ENCODE measurements at regions not wholly inside any gene's neighbourhood (a gene's known extent, or its start where the extent isn't known, plus 50 kb on each side); places are given as distances from the start of the nearest gene placed in this dataset.
"Not testable (repeated sequence)": the region's sequence is repeated elsewhere in the genome, so short reads cannot be mapped to it uniquely, and the experiment has no call there.

DNA sequence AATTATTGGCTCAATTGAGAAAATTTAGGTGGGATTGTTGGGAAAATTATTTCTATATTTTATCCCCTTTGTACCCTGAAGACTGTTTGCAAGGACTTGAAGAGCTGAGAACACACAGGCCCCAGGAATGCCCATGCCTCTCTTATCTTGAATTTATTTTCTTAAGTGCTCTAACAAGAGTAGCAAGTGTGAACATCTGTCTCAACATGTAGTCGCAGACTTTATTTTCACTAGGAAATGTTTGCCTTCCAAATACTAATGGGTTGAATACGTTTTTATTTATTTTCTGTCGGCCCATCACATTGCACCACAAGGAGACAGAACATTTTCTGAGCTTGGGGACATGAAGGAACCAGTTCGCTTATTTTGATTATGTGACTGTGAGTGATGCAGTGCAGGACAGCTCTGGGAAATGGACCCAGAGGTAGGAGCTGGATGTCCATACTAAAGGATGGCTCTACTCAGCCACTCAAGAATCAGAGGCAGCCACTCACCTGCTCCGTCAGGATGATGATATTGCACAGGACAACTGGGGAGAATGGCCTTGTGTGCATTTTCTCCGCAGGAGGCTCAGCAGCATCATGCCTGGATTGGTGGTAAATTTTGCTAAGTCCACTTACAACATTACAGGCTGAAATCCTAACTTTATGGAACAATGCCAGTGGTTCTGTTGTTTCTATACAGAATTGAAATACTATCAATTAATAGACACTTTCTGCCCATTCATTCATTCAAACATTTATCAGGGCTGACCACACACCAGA, 332.7 kb downstream of the FGFR2 start:
- no peak for DNase-seq (ENCODE audit: low read depth)
- in situ Hi-C loops (cut with HindIII; ENCODE audit: low pct_unique_long_range_greater_than_20kb, low sequenced_read_pairs), result no loop called here

DNA sequence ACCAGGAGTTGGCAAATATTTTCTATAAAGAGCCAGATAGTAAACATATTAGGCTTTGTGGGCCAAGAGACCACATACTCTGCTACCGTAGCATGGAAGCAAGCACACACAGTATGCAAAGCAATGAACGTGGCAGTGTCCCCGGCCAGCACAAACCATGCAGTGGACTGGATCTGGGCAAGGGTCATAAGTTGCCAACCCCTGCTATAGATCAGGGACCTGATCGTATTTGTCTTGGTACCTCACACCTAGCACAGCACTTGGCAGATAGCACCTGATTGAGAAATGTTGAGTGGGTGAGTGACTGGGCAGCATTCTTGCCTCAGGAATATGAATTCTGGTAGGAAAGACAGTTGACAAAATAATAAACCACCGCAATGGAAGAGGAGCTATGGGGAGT, 331.9 kb downstream of the FGFR2 start:
- in situ Hi-C loops (cut with HindIII; ENCODE audit: low pct_unique_long_range_greater_than_20kb, low sequenced_read_pairs), result no loop called here

DNA sequence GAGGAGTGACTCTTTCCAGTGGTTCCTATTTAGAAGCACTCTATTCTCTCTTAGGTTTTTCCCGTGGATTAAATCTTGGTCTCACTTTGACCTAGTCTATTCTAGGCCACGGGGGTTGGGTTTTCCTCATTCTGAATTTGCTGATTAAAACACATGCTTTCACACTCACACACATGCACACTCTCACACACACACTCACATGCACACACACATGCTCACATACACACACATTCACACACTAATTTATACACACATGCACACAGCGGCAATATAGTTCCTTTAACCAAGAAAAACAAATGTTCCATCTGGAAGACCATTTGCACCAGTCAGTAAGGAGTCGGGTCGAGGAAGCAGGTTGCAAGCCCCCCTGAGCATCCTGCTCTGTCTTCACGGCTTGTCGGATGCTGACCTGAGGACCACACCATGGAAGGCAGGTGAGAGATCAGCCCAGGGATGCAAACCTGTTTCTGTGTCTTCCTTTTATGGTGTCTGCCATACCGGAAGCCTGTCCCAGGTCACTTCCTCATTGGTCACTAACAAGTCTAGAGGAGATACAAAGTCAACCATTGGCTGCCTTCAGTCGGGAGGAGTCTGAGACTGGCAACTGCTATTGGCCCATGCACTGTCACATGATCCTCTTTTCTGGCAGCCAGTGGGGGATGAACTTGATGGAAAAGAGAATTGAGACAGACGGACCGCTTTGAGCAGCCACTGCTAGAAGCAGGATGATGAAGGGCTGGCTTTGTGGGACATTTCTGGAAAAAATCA, 330.8 kb downstream of the FGFR2 start:
- in situ Hi-C loops (cut with HindIII; ENCODE audit: low pct_unique_long_range_greater_than_20kb, low sequenced_read_pairs), result no loop called here
- DNase-seq (ENCODE audit: low read depth), result no peak

More for the DNA sequence above, 331.9 kb downstream of the FGFR2 start:
- no peak for DNase-seq (ENCODE audit: low read depth)

DNA sequence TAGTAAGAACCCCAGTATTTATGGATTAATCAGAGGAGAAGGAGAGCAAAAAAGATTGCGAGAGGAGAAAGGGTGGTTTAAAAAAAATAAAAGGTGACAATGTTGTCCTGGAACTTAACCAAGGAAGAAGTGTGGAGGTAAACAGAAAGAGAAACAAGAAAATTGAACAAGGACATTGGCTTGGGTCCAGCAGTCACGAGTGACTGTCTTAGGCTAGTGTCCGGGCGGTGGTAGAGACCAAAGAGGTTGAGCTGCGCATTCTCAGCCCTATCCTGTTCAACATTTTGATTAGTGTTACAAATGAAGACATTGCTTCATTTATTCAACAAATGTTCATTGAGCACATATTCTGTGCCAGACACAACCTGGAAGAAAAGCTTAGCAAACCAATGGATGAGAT, 329.9 kb downstream of the FGFR2 start:
- in situ Hi-C loops (cut with HindIII; ENCODE audit: low pct_unique_long_range_greater_than_20kb, low sequenced_read_pairs), result no loop called here
- no peak for DNase-seq (ENCODE audit: low read depth)

DNA sequence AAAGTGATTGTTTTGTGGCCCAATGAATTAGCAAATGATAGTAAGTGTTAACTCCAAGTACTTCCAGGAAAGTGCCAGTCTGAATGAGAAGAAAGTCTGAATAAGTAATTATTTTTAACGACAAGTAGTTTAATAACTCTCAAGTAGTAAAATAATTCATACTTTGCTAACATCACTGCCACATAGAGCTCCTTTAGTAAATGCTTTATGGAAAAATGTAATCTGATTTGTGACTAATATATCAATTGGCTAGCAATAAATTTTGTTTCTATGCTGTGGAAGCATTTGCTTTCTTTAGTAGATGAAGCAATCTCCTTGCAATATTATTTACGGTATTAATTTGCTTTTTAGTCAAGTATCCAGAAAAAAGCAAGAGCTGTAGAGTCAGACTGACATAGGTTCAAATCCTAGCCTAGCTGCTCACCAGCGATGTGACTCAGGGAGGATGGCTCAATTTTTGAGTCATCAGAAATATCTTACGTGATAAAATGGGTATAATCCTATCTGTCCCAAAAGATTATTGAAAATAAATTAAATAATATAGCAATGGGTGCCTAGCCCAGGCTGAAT, 329.3 kb downstream of the FGFR2 start:
- DNase-seq (ENCODE audit: low read depth), result no peak
- in situ Hi-C loops (cut with HindIII; ENCODE audit: low pct_unique_long_range_greater_than_20kb, low sequenced_read_pairs), result no loop called here

DNA sequence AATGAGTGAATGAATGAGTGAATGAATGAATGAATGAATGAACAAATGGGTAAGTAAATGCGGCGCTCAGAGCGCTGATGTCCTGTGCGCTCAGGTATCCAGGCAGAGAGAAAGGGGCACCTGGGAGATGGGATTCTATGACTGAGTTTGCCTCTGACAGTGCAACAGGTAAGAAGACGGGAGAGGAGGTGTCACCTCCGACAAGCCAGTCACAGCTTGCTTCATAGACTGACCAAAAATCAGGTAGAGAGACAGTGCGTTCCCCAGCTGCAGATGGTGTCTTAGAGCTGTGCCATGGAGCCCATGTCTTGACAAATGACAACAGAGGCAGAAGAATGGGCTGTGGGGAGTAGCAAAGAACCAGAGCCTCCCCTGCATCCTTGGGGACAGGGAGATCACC, 327.3 kb downstream of the FGFR2 start:
- in situ Hi-C loops (cut with HindIII; ENCODE audit: low pct_unique_long_range_greater_than_20kb, low sequenced_read_pairs), result no loop called here

DNA sequence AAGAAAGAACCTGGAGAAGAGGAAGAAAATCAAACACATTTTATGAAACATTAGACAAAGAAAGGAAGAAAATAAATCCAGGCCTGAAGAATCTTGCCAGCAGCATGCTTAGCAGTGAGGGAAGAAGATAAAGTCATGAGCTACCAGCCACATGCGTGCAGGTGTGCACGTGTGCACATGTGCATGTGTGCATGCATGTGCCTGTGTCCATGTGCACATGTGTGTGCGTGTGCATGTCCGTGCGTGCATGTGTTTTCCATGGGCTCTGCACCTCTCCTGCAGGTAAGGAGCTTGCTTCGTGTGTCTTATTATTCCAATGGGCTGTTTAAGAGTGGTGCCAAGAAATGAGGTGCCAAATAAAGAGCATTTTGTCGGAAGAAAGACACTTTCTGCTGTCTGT, 322.2 kb downstream of the FGFR2 start:
- no peak for DNase-seq (ENCODE audit: low read depth)
- in situ Hi-C loops (cut with HindIII; ENCODE audit: low pct_unique_long_range_greater_than_20kb, low sequenced_read_pairs), result no loop called here

More for the DNA sequence above, 327.3 kb downstream of the FGFR2 start:
- DNase-seq (ENCODE audit: low read depth), result no peak

DNA sequence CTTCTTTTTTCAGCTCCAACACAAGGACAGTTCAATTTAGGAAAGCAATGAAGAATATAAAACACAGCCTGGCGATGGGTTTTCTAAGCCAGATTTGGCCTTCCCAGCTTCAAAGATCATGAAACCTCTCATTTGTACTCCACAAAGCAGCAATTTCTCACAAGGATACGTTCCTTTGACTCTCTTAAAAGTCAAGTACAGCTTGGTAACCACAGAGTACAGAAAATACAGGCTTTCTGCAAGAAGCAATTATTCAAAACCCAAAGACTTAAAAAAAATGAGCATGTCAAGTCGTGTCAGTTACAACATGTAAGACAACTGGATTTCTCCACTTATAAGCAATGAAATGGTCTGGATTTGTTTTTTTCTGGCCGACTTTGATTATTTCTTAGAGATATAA, 321.4 kb downstream of the FGFR2 start:
- no peak for DNase-seq (ENCODE audit: low read depth)
- in situ Hi-C loops (cut with HindIII; ENCODE audit: low pct_unique_long_range_greater_than_20kb, low sequenced_read_pairs), result no loop called here

DNA sequence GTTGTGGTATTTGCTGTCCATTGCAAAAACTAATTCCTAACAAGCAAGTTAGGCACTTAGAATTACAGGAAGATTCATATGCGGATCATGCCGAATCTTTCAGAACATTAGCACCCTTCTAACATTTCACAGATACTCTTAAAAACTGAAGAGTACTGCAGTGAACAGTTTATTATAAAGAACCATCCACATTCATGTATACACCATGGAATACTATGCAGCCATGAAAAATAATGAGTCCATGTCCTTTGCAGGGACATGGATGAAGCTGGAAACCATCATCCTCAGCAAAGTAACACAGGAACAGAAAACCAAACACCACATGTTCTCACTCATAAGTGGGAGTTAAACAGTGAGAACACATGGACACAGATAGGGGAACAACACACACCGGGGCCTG, 319.9 kb downstream of the FGFR2 start:
- in situ Hi-C loops (cut with HindIII; ENCODE audit: low pct_unique_long_range_greater_than_20kb, low sequenced_read_pairs); DNase-seq (ENCODE audit: low read depth): not testable (repeated sequence)

DNA sequence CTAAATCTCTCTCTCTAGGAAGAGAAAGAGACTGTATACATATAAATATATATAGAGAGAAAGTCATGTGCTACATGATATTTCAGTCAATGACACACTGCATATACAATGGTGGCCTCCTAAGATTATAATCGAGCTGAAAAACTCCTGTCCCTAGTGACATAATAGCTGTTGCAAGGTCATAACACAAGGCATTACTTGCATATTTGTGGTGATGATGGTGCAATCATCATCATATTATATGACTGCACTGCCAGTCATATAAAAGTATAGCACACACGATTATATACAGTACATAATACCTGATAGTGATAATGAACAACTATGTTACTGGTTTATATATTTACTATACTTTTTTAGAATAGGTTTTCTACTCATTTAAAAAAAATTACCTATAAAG, 316.7 kb downstream of the FGFR2 start:
- in situ Hi-C loops (cut with HindIII; ENCODE audit: low pct_unique_long_range_greater_than_20kb, low sequenced_read_pairs), result no loop called here
- DNase-seq (ENCODE audit: low read depth), result no peak

DNA sequence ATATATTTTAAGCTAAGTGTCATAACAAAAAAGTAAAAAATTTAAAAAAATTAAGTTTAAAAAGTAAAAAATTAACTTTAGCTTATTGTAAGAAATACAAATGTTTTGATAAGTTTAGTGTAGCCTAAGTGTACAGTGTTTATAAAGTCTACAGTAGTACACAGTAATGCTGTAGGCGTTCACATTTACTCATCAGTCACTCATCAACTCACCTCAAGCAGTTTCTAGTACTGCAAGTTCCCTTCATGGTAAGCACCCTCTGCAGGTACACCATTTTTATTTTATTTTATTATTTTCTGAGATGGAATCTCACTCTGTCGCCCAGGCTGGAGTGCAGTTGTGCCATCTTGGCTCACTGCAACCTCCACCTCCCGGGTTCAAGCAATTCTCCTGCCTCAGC, 316.0 kb downstream of the FGFR2 start:
- no peak for DNase-seq (ENCODE audit: low read depth)
- in situ Hi-C loops (cut with HindIII; ENCODE audit: low pct_unique_long_range_greater_than_20kb, low sequenced_read_pairs), result no loop called here

DNA sequence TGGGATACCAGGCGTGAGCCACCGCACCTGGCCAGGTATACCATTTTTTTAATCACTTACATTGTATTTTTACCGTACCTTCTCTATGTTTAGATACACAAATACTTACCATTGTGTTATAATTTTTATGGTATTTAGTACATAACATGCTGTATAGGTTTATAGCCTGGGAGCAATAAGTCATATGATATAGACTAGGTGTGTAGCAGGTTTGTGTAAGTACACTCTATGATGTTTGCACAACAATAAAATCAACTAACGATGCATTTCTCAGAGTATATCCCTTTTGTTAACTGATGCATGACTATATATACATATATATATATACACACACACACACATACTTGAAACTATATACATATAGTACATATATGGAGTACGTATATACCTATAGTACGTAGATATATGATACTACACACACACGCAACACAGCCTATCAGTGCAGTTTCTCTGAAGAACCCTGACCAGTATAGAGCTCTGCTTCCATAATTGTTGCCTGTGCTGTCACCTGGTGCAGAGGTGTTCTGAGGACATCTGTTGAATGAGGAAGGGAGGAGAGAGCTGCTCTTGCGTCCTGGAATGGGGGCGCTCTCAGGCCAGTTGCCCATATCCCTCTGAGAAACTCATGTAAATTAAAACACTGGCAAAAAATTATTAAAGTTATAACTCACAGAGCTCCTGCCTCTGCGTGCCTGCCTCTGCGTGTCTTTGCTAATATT, 315.3 kb downstream of the FGFR2 start:
- in situ Hi-C loops (cut with HindIII; ENCODE audit: low pct_unique_long_range_greater_than_20kb, low sequenced_read_pairs), result no loop called here
- DNase-seq (ENCODE audit: low read depth), result no peak

DNA sequence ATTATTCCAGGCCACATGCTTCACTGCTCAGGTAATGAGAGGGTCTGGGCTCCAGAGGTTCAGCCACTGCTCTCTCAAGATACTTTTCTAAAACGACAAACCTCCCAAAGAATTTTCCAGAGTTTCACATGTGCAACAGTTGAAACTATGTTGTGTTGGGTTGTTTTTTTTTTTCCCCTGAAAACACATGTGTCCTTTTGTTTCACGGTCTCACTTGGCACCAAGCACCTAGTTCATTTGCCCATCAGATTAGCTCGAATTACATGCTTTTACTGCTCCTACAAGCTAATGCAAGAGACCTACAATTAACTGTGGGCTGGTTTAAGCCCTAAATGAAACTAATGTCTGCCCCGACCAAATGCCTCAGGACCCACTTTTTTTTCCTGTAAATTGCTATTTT, 313.3 kb downstream of the FGFR2 start:
- no peak for DNase-seq (ENCODE audit: low read depth)
- in situ Hi-C loops (cut with HindIII; ENCODE audit: low pct_unique_long_range_greater_than_20kb, low sequenced_read_pairs), result no loop called here

DNA sequence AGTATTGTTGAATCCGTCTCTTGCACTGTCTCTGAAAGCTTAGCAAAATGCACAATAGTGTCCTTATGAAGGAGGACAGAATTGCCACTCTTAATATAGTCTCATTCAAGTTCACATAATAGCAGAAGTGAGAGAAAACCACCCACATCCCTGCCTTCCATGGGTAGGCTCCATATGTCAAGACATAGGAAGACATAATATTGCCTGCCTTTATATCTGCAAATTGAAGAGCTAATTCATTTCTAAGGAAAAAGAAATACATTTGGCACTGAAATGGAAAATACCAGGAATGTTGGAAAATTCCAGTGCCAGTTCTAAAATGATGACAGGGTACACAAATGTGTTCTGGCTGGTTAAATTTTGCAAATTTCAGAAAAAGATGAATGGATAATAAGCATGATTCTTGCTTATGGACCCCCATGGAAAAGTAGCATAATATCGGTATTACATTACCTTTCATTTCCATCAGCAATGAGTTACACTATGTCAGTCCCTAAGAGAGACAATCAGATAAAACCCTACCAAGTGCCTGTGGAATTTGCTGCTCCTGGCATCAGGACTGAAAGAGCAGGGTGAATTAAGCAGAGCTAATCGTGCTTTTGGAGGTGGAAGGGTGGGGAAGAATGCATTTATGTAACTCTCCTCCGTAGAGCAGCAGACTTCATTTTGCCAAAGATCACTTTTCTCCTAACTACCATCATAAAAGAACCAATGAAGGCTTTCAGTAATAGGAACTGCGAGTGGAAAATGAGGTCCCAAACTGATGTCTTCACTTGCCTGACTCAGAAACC, 312.6 kb downstream of the FGFR2 start:
- no peak for DNase-seq (ENCODE audit: low read depth)
- in situ Hi-C loops (cut with HindIII; ENCODE audit: low pct_unique_long_range_greater_than_20kb, low sequenced_read_pairs), result no loop called here

DNA sequence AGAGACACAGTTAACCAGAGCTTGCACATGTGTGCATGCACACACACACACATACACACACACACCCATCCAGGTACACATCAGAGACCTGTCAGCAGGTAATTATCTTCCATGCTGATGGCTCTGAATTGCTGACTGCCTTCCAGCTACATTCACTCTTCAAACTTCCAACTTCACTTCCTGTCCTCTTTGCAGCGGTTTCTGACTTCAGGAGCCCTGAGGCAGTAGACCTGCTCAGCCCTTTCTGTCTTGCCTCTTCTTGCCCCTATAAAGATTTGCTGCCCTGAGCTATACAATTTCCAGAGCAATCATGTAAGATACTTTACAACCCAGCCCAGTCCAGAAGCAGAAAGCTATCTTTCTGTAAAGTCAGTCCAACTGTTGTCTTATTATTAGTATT, 310.2 kb downstream of the FGFR2 start:
- in situ Hi-C loops (cut with HindIII; ENCODE audit: low pct_unique_long_range_greater_than_20kb, low sequenced_read_pairs), result no loop called here
- DNase-seq (ENCODE audit: low read depth), result no peak

DNA sequence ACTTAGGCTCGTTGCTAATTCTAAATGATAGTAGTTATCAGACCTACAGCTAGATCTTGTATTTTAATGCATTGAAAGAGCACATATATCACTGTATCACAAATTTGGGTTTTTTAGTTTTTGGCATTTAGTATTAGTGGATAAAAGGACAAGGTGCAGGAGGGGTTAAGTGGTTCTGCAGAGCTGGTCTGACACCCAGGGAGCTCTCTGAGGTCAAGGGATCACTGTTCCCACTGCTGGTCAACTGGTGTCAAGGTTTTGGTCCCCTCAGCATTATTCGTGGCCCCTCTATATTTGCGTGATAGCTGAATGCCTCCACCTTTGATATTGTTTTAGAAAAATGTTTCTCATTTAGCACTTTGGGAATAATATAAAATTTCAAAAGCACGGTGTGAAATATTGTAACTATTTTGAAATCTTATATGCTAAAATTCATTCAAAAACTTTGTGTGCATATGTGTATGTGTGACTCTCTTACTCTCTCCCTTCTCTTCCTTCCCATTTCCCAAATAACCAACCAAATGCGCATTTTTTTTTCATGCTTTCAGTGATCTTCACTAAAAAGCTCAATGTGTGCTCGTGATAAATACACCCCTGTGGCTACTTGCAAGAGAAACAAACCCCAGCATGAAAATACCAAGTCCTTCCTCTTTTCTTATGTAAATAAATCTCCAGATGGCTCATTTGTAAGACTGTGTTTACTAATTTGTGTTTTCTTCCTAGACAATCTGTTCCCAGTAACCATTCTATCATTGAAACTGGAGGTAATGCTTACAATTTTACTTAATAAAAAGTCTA, 309.2 kb downstream of the FGFR2 start:
- in situ Hi-C loops (cut with HindIII; ENCODE audit: low pct_unique_long_range_greater_than_20kb, low sequenced_read_pairs), result no loop called here
- no peak for DNase-seq (ENCODE audit: low read depth)

DNA sequence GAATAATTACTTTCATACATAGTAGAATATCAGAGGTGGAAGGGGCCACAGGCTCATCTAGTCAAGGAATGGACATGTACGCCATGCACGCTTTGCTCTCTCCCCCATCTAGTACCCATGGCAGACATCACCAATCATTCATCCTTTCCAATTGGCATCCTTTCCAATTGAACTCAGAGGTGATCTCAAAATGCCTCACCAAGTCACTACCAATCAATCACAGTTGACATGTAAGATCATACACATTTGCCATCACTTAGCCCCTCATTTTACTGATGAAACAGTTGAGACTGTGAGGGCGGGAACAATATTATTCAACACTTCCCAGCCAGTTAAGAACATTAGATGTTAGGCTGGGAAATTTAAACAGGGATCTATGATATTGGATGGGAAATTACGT, 308.4 kb downstream of the FGFR2 start:
- no peak for DNase-seq (ENCODE audit: low read depth)
- in situ Hi-C loops (cut with HindIII; ENCODE audit: low pct_unique_long_range_greater_than_20kb, low sequenced_read_pairs), result no loop called here

Data from Caki2 (cell line).